ENCODE measurements at regions not wholly inside any gene's neighbourhood (a gene's known extent, or its start where the extent isn't known, plus 50 kb on each side); places are given as distances from the start of the nearest gene placed in this dataset.

DNA sequence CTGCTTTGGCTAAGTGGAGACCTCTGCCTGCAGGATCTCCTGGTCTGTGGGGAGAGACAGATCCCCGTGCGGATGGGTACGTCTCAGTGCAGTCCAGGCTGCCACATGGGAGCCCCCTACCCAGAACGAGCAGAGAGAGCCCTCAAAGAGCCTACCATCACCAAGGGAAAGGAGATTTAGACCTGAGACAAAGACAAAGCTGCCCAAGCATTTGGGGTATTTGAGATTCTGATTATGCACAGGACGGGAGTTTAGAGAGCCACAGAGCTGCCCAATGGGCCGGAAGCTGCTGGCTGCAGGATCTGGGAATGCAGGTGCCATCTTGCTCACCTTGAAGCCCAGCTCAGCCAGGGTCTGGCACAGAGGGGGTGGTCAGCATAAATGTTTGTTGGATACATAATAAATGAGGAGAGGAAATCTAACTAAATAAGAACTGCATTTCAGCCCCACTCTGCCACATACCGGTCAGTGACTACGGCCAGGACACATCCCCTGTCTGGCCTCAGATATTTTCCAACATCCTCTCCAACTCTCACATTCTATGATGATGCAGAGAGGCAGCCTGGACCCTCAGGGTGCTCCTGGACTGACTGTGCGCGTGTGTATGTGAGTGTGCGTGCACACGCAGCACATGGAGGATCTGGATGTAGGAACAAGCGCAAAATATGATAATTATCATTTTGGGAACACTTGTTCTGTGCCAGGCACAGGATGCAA lies 157.8 kb downstream of the FGF18 start:
- Histone ChIP-seq H4K20me1 (ENCODE audit: insufficient read depth, low read length) (no peaks in the 10 kb centered on the region), H3K27ac (ENCODE audit: extremely low read length, insufficient read depth, low read length) (no peak overlapping the region), H3K27me3 (ENCODE audit: control insufficient read depth in 1 of 2, insufficient read depth in 2 of 2, low read length in 2 of 2) (peaks cover 2 to 24% of the 10 kb centered on the region in 2 experiments; a peak in 4 of 5 replicates), H3K4me1 (ENCODE audit: insufficient read depth, low read length) (no peaks in the 10 kb centered on the region), H3K9ac (ENCODE audit: insufficient read depth, low read depth, low read length) (no peak overlapping the region), H3K4me2 (ENCODE audit: low read depth, low read length) (no peak overlapping the region), H3K9me3 (ENCODE audit: low read length) (no peaks in the 10 kb centered on the region), H2AFZ (ENCODE audit: low read length) (no peak overlapping the region), H3K4me3 (replicated peaks in 1 of 3; ENCODE audit: insufficient read depth in 1 of 3, low read depth in 2 of 3, low read length in 3 of 3) (no peak overlapping the region), H3K79me2 (ENCODE audit: insufficient read depth, low read length) (no peaks in the 10 kb centered on the region), H3K36me3 (replicated peaks in 1 of 2; ENCODE audit: control insufficient read depth in 1 of 2, insufficient read depth in 2 of 2, low read length in 2 of 2) (no peaks in the 10 kb centered on the region)
- intact Hi-C loops (cut with micrococcal nuclease; ENCODE audit: unreplicated experiment) (no loop called here), in situ Hi-C loops (cut with HindIII; ENCODE audit: extremely low pct_ligation_motif_present, low pct_unique_long_range_greater_than_20kb) (no loop called here)
- WGBS (ENCODE audit: low lambda C conversion rate): 59% methylated on average over 13 of the region's 13 CpGs
- BruUV-seq (replicated peaks): no TSS peak
- DNase-seq (ENCODE audit: low spot score) (no peak), FAIRE-seq (no peak), ATAC-seq (no peak)
- TF ChIP-seq POGZ (CRISPR knock-in tag; IDR thresholded peaks at IDR 0.05): no peak
- TF ChIP-seq ZNF558 (CRISPR knock-in tag; IDR thresholded peaks at IDR 0.05; ENCODE audit: borderline replicate concordance): no peak
- TF ChIP-seq, protein P1, sequence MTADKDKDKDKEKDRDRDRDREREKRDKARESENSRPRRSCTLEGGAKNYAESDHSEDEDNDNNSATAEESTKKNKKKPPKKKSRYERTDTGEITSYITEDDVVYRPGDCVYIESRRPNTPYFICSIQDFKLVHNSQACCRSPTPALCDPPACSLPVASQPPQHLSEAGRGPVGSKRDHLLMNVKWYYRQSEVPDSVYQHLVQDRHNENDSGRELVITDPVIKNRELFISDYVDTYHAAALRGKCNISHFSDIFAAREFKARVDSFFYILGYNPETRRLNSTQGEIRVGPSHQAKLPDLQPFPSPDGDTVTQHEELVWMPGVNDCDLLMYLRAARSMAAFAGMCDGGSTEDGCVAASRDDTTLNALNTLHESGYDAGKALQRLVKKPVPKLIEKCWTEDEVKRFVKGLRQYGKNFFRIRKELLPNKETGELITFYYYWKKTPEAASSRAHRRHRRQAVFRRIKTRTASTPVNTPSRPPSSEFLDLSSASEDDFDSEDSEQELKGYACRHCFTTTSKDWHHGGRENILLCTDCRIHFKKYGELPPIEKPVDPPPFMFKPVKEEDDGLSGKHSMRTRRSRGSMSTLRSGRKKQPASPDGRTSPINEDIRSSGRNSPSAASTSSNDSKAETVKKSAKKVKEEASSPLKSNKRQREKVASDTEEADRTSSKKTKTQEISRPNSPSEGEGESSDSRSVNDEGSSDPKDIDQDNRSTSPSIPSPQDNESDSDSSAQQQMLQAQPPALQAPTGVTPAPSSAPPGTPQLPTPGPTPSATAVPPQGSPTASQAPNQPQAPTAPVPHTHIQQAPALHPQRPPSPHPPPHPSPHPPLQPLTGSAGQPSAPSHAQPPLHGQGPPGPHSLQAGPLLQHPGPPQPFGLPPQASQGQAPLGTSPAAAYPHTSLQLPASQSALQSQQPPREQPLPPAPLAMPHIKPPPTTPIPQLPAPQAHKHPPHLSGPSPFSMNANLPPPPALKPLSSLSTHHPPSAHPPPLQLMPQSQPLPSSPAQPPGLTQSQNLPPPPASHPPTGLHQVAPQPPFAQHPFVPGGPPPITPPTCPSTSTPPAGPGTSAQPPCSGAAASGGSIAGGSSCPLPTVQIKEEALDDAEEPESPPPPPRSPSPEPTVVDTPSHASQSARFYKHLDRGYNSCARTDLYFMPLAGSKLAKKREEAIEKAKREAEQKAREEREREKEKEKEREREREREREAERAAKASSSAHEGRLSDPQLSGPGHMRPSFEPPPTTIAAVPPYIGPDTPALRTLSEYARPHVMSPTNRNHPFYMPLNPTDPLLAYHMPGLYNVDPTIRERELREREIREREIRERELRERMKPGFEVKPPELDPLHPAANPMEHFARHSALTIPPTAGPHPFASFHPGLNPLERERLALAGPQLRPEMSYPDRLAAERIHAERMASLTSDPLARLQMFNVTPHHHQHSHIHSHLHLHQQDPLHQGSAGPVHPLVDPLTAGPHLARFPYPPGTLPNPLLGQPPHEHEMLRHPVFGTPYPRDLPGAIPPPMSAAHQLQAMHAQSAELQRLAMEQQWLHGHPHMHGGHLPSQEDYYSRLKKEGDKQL (CRISPR knock-in tag; IDR thresholded peaks at IDR 0.05; ENCODE audit: low read depth): no peak
- TF ChIP-seq NR2F1 (CRISPR knock-in tag; IDR thresholded peaks at IDR 0.05): no peak
- no peak for TF ChIP-seq ZNF143 (CRISPR knock-in tag; IDR thresholded peaks at IDR 0.05)
- no peak for TF ChIP-seq ETV6 (CRISPR knock-in tag; conservative IDR thresholded peaks at IDR 0.05)
- POLR2A ChIA-PET: no interaction called here
- CTCF ChIA-PET (ENCODE audit: low intra/inter-chr PET ratio, low total read pairs): no interaction called here

Measured in HepG2 (cell line).